A549 (cell line): ENCODE measurements at regions not wholly inside any gene's neighbourhood (a gene's known extent, or its start where the extent isn't known, plus 50 kb on each side); places are given as distances from the start of the nearest gene placed in this dataset.

ENCODE experiments used
- ATAC-seq, 2 experiments: fragments of 200-7000 bp in 1 of 2; fragments of >200 bp in 1 of 2; cut with Nextera tagmentation in 1 of 2; cut with Tn5 transposase in 1 of 2; 3 replicates each; pipeline versions ENCODE4 v1.8.0 to v1.9.1; 2018 to 2020; ENCODE audit warnings: mild to moderate bottlenecking in 1 of 2, moderate library complexity in 1 of 2
- CTCF ChIA-PET: fragments of 300-600 bp; sonication (Branson Sonifier 250); formaldehyde crosslinking; extraction: SDS; loops from one replicate; lab custom pipeline; 2021; ENCODE audit warnings: antibody characterized with exemption, inconsistent platforms; lab: Yijun Ruan, JAX
- POLR2A ChIA-PET: fragments of 350-600 bp; formaldehyde crosslinking; extraction: SDS; loops from one replicate; lab custom pipeline; 2021; ENCODE audit warnings: antibody characterized with exemption, inconsistent platforms; lab: Yijun Ruan, JAX
- DNase-seq, 2 experiments: peaks; one replicate each; pipeline versions ENCODE4 v3.0.0 to v3.0.0-alpha.2; 2011 to 2016; ENCODE audit warnings: low read depth in 1 of 2, low spot score in 1 of 2
- FAIRE-seq: peaks from 2 replicates; lab custom pipeline; 2011; peaks lifted over from hg19 to GRCh38; lab: Jason Lieb, UNC
- H3K27ac ChIP-seq, 2 experiments: fragments of >200 bp; sonication (Bioruptor Twin); formaldehyde crosslinking; 3 replicates each; pipeline ENCODE4 v1.5.1; 2016 to 2017
- H3K4me1 ChIP-seq: fragments of >200 bp; sonication (Bioruptor Twin); formaldehyde crosslinking; 3 replicates; pipeline ENCODE4 v1.6.1; 2016
- H3K4me2 ChIP-seq: fragments of >200 bp; sonication (Bioruptor Twin); formaldehyde crosslinking; 3 replicates; pipeline ENCODE4 v1.6.1; 2016
- H3K4me3 ChIP-seq: fragments of >200 bp; sonication (Bioruptor Twin); formaldehyde crosslinking; 3 replicates; pipeline ENCODE4 v1.5.1; 2016
- H3K9me3 ChIP-seq: fragments of >200 bp; sonication (Bioruptor Twin); formaldehyde crosslinking; 3 replicates; pipeline ENCODE4 v1.6.1; 2016
- BHLHE40 ChIP-seq: IDR thresholded peaks from 2 replicates; pipeline ENCODE4 v1.6.1; 2012; ENCODE audit warnings: low read depth, low read length, inconsistent platforms
- CBX2 ChIP-seq: fragments of 200-600 bp; sonication (generic); IDR thresholded peaks from 2 replicates; pipeline ENCODE4 v1.6.1; 2016; ENCODE audit warnings: low read depth, mild to moderate bottlenecking, borderline replicate concordance
- CHD2 ChIP-seq: fragments of 150-350 bp; IDR thresholded peaks from 2 replicates; pipeline ENCODE4 v1.6.1; 2014; ENCODE audit warnings: low read length; ENCODE audit not compliant: partially characterized antibody
- CHD4 ChIP-seq: fragments of 200-600 bp; sonication (generic); IDR thresholded peaks from 2 replicates; pipeline ENCODE4 v1.6.1; 2016; ENCODE audit warnings: antibody characterized with exemption, mild to moderate bottlenecking, borderline replicate concordance
- EHF ChIP-seq: fragments of 250-450 bp; sonication (Bioruptor Pico); IDR thresholded peaks from 2 replicates; pipeline ENCODE4 v1.5.0; 2020; ENCODE audit warnings: mild to moderate bottlenecking
- EHMT2 ChIP-seq: fragments of 200-600 bp; sonication (generic); IDR thresholded peaks from 2 replicates; pipeline ENCODE4 v1.6.1; 2016; ENCODE audit warnings: antibody characterized with exemption, low read depth, mild to moderate bottlenecking, moderate library complexity
- EP300 ChIP-seq, 2 experiments: fragments of >200 bp; sonication (Bioruptor Twin); formaldehyde crosslinking; IDR thresholded peaks; 2 replicates in 1 of 2; 3 replicates in 1 of 2; pipeline ENCODE4 v1.6.1; 2016 to 2017
- ESRRA ChIP-seq: fragments of 150-350 bp; IDR thresholded peaks from 2 replicates; pipeline ENCODE4 v1.6.1; 2014; ENCODE audit warnings: mild to moderate bottlenecking, low read length, borderline replicate concordance
- HDAC2 ChIP-seq: fragments of 200-600 bp; sonication (generic); IDR thresholded peaks from 2 replicates; pipeline ENCODE4 v1.6.1; 2016
- HOXA7 ChIP-seq: fragments of 250-450 bp; sonication (Bioruptor Pico); IDR thresholded peaks from 2 replicates; pipeline ENCODE4 v1.5.0; 2020; ENCODE audit warnings: mild to moderate bottlenecking, moderate library complexity
- HOXB13 ChIP-seq: fragments of 250-450 bp; sonication (Bioruptor Pico); IDR thresholded peaks from 2 replicates; pipeline ENCODE4 v1.5.0; 2020; ENCODE audit warnings: low read depth, mild to moderate bottlenecking, moderate library complexity
- HOXB5 ChIP-seq: fragments of 250-450 bp; sonication (Bioruptor Pico); IDR thresholded peaks from 2 replicates; pipeline ENCODE4 v1.5.0; 2020; ENCODE audit warnings: mild to moderate bottlenecking, moderate library complexity
- KDM1A ChIP-seq: fragments of 200-600 bp; sonication (generic); IDR thresholded peaks from 2 replicates; pipeline ENCODE4 v1.6.1; 2016; ENCODE audit warnings: low read depth, mild to moderate bottlenecking
- KDM5A ChIP-seq: fragments of 200-600 bp; sonication (generic); IDR thresholded peaks from 2 replicates; pipeline ENCODE4 v1.6.1; 2016; ENCODE audit warnings: antibody characterized with exemption, mild to moderate bottlenecking
- MYC ChIP-seq: IDR thresholded peaks from 2 replicates; pipeline ENCODE4 v1.6.1; 2012; ENCODE audit warnings: mild to moderate bottlenecking, inconsistent platforms, low read length, improper control_type of control experiment, borderline replicate concordance
- NFE2L2 ChIP-seq: fragments of 150-350 bp; conservative IDR thresholded peaks from 2 replicates; pipeline ENCODE4 v1.6.1; 2014; ENCODE audit warnings: low read length
- PBX3 ChIP-seq: IDR thresholded peaks from 2 replicates; pipeline ENCODE4 v1.6.1; 2012
- PHF8 ChIP-seq: fragments of 200-600 bp; sonication (generic); IDR thresholded peaks from 2 replicates; pipeline ENCODE4 v1.6.1; 2016; ENCODE audit warnings: low read depth, mild to moderate bottlenecking, antibody characterized with exemption, moderate library complexity, borderline replicate concordance
- POLR2AphosphoS2 ChIP-seq: conservative IDR thresholded peaks from 2 replicates; pipeline ENCODE4 v1.6.1; 2012; ENCODE audit warnings: low read length, improper control_type of control experiment, inconsistent platforms
- RARB ChIP-seq: fragments of 250-450 bp; sonication (Bioruptor Pico); IDR thresholded peaks from 2 replicates; pipeline ENCODE4 v1.8.0; 2021; ENCODE audit warnings: mild to moderate bottlenecking, moderate library complexity
- ZC3H11A ChIP-seq: fragments of 450-650 bp; IDR thresholded peaks from 2 replicates; pipeline ENCODE4 v1.6.1; 2014; ENCODE audit warnings: antibody characterized with exemption, mild to moderate bottlenecking
- ZFP36 ChIP-seq: fragments of 450-650 bp; IDR thresholded peaks from 2 replicates; pipeline ENCODE4 v1.6.1; 2014; ENCODE audit warnings: borderline replicate concordance; ENCODE audit not compliant: partially characterized antibody
- ZSCAN20 ChIP-seq: fragments of 250-450 bp; sonication (Bioruptor Pico); IDR thresholded peaks from 2 replicates; pipeline ENCODE4 v1.8.0; 2022; ENCODE audit warnings: mild to moderate bottlenecking, moderate library complexity
- WGBS: methylation state at CpG from one replicate; pipeline ENCODE4 v1.1.6; 2017; ENCODE audit errors: missing lambda C conversion rate; 5-methylcytosine and 5-hydroxymethylcytosine counted together
- TF ChIP-seq, protein P1 (sequence below): IDR thresholded peaks from 2 replicates; pipeline ENCODE4 v1.6.1; 2012; ENCODE audit warnings: low read depth, borderline replicate concordance

DNA sequence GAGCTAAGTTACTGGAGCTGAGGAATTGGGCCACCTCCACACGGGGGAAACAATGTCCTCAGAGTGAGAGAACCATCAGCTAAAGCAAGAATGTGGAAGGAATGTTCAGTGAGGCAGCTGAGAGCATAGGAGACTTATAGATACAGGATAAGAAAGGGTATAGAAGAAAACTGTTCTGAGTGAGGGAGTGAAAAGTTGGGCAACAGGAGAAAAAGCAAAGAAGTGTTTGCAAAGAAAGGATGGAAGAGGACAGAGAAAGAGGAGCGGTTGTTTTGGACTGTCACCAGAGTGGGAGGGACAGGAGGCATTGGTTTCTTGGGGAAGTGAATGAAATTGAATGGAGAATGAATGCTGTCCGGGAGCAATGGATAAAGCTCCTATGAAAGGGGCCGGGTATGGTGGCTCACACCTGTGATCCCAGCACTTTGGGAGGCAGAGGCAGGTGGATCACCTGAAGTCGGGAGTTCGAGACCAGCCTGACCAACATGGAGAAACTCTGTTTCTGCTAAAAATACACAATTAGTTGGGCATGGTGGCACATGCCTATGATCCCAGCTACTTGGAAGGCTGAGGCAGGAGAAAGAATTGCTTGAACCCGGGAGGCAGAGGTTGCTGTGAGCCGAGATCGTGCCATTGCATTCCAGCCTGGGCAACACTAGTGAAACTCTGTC, 296.5 kb downstream of the ADGB start:
- TF ChIP-seq CHD2 (no peak), NFE2L2 (no peak), ZC3H11A (no peak), KDM5A (no peak), EP300 (IDR thresholded peaks at IDR 0.05) (no peak), HDAC2 (no peak)
- POLR2A ChIA-PET = no interaction called here
- WGBS = 59% methylated on average over 9 of the region's 9 CpGs

GRCh38 chr6:146895772-146896061, 296.9 kb downstream of the ADGB start:
- ChIA-PET CTCF (interaction anchor here (1.7 kb wide), 1 partner anchor 11 kb away, joined by 6 read pairs; no protein-coding TSS in a partner anchor), POLR2A (no interaction called here)
- Histone ChIP-seq H3K4me2 (no peak overlapping the region), H3K4me1 (no peaks in the 10 kb centered on the region), H3K4me3 (no peak overlapping the region), H3K9me3 (no peaks in the 10 kb centered on the region), H3K27ac (no peak overlapping the region)
- TF ChIP-seq EHMT2 (no peak), HOXB5 (CRISPR knock-in tag) (no peak), POLR2AphosphoS2 (no peak), ZSCAN20 (CRISPR knock-in tag) (no peak), HOXB13 (CRISPR knock-in tag) (no peak)
- no peak for FAIRE-seq
- WGBS = 62% methylated on average over 3 of the region's 3 CpGs
- no peak for DNase-seq
- no peak for ATAC-seq

More for the DNA sequence above, 296.5 kb downstream of the ADGB start:
- H3K9me3 ChIP-seq = no peaks in the 10 kb centered on the region
- H3K4me3 ChIP-seq = no peak overlapping the region
- H3K4me1 ChIP-seq = no peaks in the 10 kb centered on the region
- CTCF ChIA-PET = interaction anchor here (1.0 to 1.7 kb wide), 2 partner anchors 10 to 37 kb away, joined by 3 to 6 read pairs; no protein-coding TSS in a partner anchor
- FAIRE-seq (no peak), DNase-seq (no peak), ATAC-seq (no peak)
- H3K27ac ChIP-seq = no peak overlapping the region
- no peak overlapping the region for H3K4me2 ChIP-seq

DNA sequence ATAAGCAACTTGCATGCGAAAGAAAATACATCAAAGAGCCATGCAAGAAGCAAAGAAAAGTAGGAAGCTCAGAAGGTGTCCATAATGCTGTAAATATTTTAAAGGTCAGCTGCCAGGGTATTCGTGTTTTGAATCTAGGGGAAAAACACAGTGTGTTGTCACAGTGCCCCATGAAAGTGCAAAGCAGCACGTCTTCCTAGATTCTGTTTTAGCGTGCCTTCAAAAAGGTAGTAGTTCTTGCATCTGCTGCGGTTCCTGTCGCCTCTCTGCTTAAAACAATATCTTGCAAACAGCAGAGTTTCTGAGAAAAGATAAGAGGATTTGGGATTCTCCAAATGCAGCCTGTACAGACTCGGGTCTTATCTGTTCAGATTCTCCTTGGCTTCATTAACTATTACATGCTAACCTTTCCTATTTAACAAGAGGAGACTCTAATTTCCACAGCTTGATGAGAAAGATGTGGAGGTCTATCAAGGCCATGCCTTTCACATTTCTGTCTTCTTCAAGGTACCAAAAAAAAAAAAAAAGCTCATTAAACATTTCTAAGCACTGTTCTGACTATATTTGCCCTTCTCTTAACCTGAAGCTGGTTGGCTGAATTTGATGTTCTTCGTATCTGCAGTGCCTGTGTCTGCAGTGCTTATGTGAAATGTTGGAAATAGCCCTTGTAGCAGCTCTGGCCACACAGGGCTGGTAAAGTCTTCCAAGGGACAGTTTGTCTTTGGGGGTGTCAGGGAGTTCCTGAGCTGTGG, 297.5 kb downstream of the ADGB start:
- H3K4me2 ChIP-seq = no peak overlapping the region
- FAIRE-seq (no peak), DNase-seq (no peak), ATAC-seq (no peak)
- no peaks in the 10 kb centered on the region for H3K9me3 ChIP-seq
- TF ChIP-seq PHF8 (no peak), MYC (no peak), HOXA7 (CRISPR knock-in tag) (no peak), ESRRA (no peak), BHLHE40 (no peak), EHF (CRISPR knock-in tag) (no peak), CHD4 (no peak)
- H3K27ac ChIP-seq = no peak overlapping the region
- ChIA-PET CTCF (interaction anchor here (1.7 kb wide), 1 partner anchor 11 kb away, joined by 6 read pairs; no protein-coding TSS in a partner anchor), POLR2A (no interaction called here)
- H3K4me3 ChIP-seq = no peak overlapping the region
- no peaks in the 10 kb centered on the region for H3K4me1 ChIP-seq
- 72% methylated on average over 8 of the region's 8 CpGs for WGBS

DNA sequence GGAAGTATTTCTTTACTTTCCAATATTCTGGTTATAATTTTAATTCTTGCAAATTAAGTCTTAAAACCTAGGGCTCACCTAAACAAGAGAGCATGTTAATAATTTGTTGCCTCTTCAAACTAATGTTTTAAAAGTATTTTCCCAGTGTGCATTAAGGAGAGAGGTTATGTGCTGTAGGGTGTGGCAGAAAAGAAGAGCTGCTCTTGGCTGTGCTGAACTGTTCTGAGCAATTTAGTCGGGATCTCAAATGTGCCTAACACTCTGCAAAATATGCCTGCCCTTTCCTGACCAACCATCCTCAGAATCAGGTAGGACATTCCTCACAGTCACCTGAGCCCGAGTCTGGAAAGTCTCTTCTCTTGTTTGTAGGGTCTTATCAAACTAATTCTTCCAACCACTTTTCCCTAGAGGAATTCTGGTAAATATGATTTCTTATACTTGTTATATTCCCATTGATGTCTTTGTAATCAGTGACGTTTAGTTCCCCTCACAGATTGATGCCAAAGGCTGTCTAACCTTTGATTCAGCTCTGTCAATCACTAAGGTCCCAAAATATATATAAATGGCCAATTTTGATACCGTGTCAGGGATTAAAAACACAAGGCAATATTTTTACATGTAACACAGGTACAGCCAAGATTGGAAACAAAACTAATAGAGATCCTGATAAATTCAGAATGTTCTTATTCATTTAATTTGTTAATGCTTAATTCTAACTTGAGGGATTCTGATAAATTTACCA, 298.4 kb downstream of the ADGB start:
- Histone ChIP-seq H3K4me1 (no peaks in the 10 kb centered on the region), H3K4me3 (no peak overlapping the region), H3K9me3 (no peaks in the 10 kb centered on the region), H3K4me2 (no peak overlapping the region), H3K27ac (no peak overlapping the region)
- no peak for ATAC-seq
- 45% methylated on average over 4 of the region's 4 CpGs for WGBS
- no peak for DNase-seq
- CTCF ChIA-PET = no interaction called here
- TF ChIP-seq BHLHE40 (no peak), EHF (CRISPR knock-in tag) (no peak), RARB (no peak), PBX3 (no peak), KDM1A (no peak), PHF8 (no peak), CBX2 (no peak), ZFP36 (no peak), HOXB13 (CRISPR knock-in tag) (no peak)
- TF ChIP-seq, protein P1, sequence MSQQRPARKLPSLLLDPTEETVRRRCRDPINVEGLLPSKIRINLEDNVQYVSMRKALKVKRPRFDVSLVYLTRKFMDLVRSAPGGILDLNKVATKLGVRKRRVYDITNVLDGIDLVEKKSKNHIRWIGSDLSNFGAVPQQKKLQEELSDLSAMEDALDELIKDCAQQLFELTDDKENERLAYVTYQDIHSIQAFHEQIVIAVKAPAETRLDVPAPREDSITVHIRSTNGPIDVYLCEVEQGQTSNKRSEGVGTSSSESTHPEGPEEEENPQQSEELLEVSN = no peak
- no peak for FAIRE-seq
- POLR2A ChIA-PET = no interaction called here
